ENCODE measurements at regions not wholly inside any gene's neighbourhood (a gene's known extent, or its start where the extent isn't known, plus 50 kb on each side); places are given as distances from the start of the nearest gene placed in this dataset.

DNA sequence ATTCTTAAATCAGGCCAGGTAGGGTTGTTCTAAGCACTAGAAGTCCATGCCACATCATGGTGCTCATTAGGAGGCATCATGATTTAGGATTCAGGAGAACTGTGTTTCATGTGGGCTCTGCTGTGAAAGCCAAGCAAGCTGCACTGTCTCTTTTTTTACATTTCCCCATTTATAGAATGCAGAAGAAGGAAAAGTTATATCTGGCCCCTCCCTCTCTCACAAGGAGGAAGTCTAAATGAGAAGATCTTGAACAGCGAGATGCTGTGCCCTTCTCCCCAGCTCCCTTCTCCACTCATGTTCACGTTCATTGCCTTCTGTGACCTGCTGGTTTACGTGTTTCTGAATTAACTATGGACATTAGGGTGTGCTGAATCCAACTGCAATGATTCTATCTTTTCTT is 178.5 kb upstream of the RASGRP1 start:
- TF ChIP-seq EZH2phosphoT487 (IDR thresholded peaks at IDR 0.05; ENCODE audit: low read length) (no peak), EZH2 (optimal IDR thresholded peaks at IDR 0.05; ENCODE audit: low read depth, low read length) (no peak)

Measured in MM.1S (cell line).